Lower leg skin (tissue), 4 donors: ENCODE measurements at regions not wholly inside any gene's neighbourhood (a gene's known extent, or its start where the extent isn't known, plus 50 kb on each side); places are given as distances from the start of the nearest gene placed in this dataset.

Experiments used
- DNase-seq, 2 donors: peaks; one replicate each; pipeline ENCODE4 v3.0.0-alpha.2; 2019; ENCODE audit warnings: low spot score in 2 of 2
- H3K4me3 ChIP-seq: fragments of 200-600 bp; sonication (generic); 2 replicates; pipeline ENCODE4 v1.5.1; 2017; ENCODE audit warnings: mild to moderate bottlenecking, low read depth; ENCODE audit not compliant: poor library complexity, severe bottlenecking
- POLR2A ChIP-seq, 2 donors: fragments of 450-650 bp; IDR thresholded peaks; one replicate each; pipeline ENCODE4 v1.6.1; 2016 to 2017; ENCODE audit warnings: antibody characterized with exemption in 2 of 2, mild to moderate bottlenecking in 1 of 2, moderate library complexity in 1 of 2
- WGBS, 2 donors: methylation state at CpG; one replicate each; pipeline ENCODE4 v1.1.5; 2018; 5-methylcytosine and 5-hydroxymethylcytosine counted together
- intact Hi-C: fragments of 100-400 bp; cut with DNase I; formaldehyde crosslinking; loops from one replicate; pipeline ENCODE4 v1.15.0; 2023; ENCODE audit warnings: low total_unique reads
- TF ChIP-seq, protein P1 (sequence below), 3 donors: fragments of 450-650 bp; IDR thresholded peaks; one replicate each; pipeline ENCODE4 v1.5.1; 2016; ENCODE audit warnings: antibody characterized with exemption in 3 of 3, mild to moderate bottlenecking in 3 of 3, moderate library complexity in 2 of 3

DNA sequence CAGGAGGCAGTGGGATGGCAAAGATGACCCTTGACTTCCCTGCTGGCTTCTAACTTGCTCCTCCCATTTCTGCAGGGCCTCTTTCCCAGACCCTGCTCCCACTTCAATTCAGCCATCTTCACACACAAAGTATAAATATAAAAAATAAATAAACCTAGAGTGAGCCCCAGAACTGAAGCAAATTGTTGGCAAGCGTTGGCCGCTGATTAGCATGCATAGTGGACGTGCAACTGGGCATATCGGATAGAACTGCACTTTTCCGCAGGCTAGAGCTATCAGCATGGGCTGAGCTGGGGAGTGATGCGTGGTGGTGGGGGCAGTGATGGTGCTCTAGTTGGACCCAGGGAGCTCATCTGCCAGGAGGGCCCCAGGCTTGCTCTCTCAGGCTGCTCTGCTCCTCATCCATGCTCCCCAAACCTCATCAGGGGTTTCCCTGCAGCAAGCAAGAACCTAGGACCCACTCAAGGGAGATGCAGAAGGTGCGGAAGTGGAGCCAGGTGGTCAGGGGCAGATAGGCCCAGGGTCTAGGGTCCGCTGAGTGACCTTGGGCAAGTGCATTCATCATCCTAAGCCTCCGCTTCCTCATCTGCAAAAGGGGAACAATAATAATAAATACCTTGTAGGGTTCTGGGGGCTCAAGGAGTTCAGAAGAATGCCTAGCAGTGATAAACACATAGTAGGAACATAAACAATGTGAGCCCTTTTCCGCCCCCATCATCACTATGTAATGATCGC, 146.8 kb upstream of the PJA1 start:
- H3K4me3 ChIP-seq: no peak overlapping the region
- TF ChIP-seq, protein P1, sequence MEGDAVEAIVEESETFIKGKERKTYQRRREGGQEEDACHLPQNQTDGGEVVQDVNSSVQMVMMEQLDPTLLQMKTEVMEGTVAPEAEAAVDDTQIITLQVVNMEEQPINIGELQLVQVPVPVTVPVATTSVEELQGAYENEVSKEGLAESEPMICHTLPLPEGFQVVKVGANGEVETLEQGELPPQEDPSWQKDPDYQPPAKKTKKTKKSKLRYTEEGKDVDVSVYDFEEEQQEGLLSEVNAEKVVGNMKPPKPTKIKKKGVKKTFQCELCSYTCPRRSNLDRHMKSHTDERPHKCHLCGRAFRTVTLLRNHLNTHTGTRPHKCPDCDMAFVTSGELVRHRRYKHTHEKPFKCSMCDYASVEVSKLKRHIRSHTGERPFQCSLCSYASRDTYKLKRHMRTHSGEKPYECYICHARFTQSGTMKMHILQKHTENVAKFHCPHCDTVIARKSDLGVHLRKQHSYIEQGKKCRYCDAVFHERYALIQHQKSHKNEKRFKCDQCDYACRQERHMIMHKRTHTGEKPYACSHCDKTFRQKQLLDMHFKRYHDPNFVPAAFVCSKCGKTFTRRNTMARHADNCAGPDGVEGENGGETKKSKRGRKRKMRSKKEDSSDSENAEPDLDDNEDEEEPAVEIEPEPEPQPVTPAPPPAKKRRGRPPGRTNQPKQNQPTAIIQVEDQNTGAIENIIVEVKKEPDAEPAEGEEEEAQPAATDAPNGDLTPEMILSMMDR (IDR thresholded peaks at IDR 0.05): no peak
- no peak for TF ChIP-seq POLR2A (IDR thresholded peaks at IDR 0.05)
- WGBS, 2 donors: 80 to 92% methylated on average over 11 of the region's 11 CpGs
- intact Hi-C loops: no loop called here
- DNase-seq: peak in 1 of 2 donors; percentile 29

DNA sequence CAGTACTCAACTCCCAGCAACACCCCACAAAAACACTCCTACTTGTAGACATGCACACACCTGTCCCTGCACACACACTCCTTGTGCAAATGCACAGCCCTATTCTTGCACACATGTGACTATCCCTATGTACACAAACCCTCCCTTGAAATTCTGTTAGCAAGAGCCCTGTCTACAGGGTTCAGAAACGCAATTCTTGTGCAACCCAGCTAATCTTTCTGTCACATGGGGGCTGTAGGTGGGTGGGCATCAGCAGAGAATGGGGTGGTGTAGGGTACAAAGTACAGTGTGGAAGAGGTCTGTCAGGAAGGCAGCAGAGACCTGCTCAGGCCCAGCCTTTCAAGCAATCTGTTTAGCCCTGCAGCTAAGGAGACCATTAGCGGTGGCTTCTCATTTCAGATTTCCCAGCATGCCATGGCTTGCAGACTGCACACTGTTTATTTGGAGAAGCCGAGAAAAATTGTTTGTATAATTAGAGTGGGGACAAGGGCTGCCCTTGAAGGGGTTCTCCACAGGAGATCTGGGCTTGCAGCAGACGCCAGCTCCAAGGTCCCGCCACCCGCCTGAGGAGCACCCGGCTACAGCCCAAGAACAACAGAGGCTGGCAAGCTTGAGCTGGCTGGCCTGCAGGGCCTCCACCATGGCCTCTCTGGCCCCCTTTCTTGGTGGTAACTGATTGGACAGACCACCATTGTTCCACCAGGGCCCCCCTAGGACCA, 144.0 kb upstream of the PJA1 start:
- no peak overlapping the region for H3K4me3 ChIP-seq
- intact Hi-C loops: no loop called here
- 54 to 74% methylated on average over 4 to 7 of the region's 7 CpGs for WGBS, 2 donors
- TF ChIP-seq, protein P1 (IDR thresholded peaks at IDR 0.05): no peak
- no peak for TF ChIP-seq POLR2A (IDR thresholded peaks at IDR 0.05)
- peak in 1 of 2 donors; percentile 67 for DNase-seq

DNA sequence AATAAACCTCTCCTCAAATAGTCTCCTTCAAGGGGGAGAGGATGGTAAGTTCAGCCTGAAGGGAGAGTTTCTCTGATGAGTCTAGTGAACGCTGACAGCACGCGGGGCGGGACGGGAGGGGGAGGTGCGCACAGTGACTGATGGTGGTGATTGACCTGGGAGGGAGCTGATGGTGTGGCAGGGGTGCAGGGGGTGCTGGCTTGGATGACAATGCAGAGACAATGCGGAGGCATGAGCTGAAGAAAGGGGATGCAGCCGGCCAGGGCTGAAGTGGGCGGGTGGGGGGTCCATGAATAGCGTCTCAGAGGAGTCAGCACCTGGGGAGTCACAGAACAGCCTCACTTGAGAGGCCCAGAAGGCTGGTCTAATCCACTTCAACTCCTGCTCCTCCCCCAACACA, 142.5 kb upstream of the PJA1 start:
- no peak for TF ChIP-seq POLR2A (IDR thresholded peaks at IDR 0.05)
- TF ChIP-seq, protein P1 (IDR thresholded peaks at IDR 0.05): no peak

DNA sequence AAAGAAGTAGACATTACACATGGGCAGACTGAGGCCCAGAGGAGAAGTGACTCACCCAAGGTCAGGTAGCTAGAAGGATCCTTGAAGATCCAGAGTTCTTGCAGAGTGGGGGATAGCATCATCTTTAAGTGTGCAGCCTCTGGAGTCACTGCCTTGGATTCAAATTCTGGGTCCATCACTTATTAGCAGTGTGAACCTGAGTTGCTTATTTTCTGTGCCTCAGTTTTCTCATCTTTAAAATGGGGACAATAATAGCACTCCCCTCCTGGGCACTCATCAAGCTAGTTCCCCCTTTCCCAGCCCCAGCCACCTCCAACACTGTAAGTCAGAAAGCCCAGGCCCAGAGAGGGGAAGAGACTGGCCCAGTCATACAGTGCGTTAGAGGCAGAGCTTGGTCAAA, 141.8 kb upstream of the PJA1 start:
- WGBS, 2 donors: 65 to 80% methylated on average over 1 of the region's 1 CpG
- intact Hi-C loops: no loop called here
- H3K4me3 ChIP-seq: no peak overlapping the region
- DNase-seq: no peak
- no peak for TF ChIP-seq POLR2A (IDR thresholded peaks at IDR 0.05)
- TF ChIP-seq, protein P1 (IDR thresholded peaks at IDR 0.05): no peak

More for the DNA sequence above, 142.5 kb upstream of the PJA1 start:
- H3K4me3 ChIP-seq: no peak overlapping the region
- 63 to 70% methylated on average over 10 of the region's 10 CpGs for WGBS, 2 donors
- intact Hi-C loops: no loop called here
- no peak for DNase-seq

DNA sequence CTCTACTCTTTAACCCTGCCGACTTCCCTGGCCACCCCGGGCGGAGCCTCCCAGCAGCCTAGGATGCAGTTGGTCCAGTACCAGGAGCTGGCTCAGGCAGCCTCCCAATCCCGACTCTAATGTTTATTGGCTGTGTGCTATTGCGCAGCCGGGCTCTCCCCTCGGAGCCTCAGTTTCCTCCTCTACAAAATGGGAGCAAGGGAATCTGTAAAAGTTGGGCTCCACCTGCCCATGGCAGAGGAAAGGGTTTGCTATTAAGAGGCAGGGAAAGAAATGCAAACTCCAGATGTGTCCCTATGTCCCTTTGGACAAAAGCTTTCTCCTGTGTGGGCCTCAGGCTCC, 140.8 kb upstream of the PJA1 start:
- DNase-seq: no peak
- H3K4me3 ChIP-seq: no peak overlapping the region
- TF ChIP-seq, protein P1 (IDR thresholded peaks at IDR 0.05): no peak
- TF ChIP-seq POLR2A (IDR thresholded peaks at IDR 0.05): no peak
- intact Hi-C loops: no loop called here
- 44 to 66% methylated on average over 7 of the region's 7 CpGs for WGBS, 2 donors
